Heart right ventricle (tissue), 16 donors: ENCODE measurements at regions not wholly inside any gene's neighbourhood (a gene's known extent, or its start where the extent isn't known, plus 50 kb on each side); places are given as distances from the start of the nearest gene placed in this dataset.

Source experiments
- ATAC-seq, 8 donors: fragments of 200-7000 bp; cut with Tn5 transposase; one replicate each; pipeline ENCODE4 v1.9.1; 2020; ENCODE audit warnings: mild to moderate bottlenecking in 8 of 8, moderate library complexity in 8 of 8, moderate number of reproducible peaks in 1 of 8
- DNase-seq, 2 donors: peaks; one replicate each; pipeline ENCODE4 v3.0.0-alpha.2; 2020
- H3K27ac ChIP-seq, 10 donors: fragments of 200-600 bp; sonication (generic) in 2 of 10; one replicate each; pipeline versions ENCODE4 v1.5.0 to v1.8.0; 2020 to 2022; ENCODE audit warnings: mild to moderate bottlenecking in 3 of 10
- H3K27me3 ChIP-seq, 7 donors: fragments of 200-600 bp; one replicate each; pipeline ENCODE4 v1.8.0; 2021 to 2022; ENCODE audit warnings: mild to moderate bottlenecking in 2 of 7
- H3K36me3 ChIP-seq, 9 donors: fragments of 200-600 bp; sonication (generic) in 1 of 9; one replicate each; pipeline versions ENCODE4 v1.5.0 to v1.8.0; 2020 to 2022; ENCODE audit warnings: mild to moderate bottlenecking in 2 of 9
- H3K4me1 ChIP-seq, 9 donors: fragments of 200-600 bp; sonication (generic) in 1 of 9; one replicate each; pipeline versions ENCODE4 v1.5.0 to v1.8.0; 2020 to 2022; ENCODE audit warnings: mild to moderate bottlenecking in 4 of 9
- H3K4me3 ChIP-seq, 10 donors: fragments of 200-600 bp; sonication (generic) in 2 of 10; one replicate each; pipeline versions ENCODE4 v1.5.0 to v1.8.0; 2020 to 2022; ENCODE audit warnings: mild to moderate bottlenecking in 7 of 10, moderate library complexity in 2 of 10
- H3K9me3 ChIP-seq, 11 donors: fragments of 200-600 bp in 10 of 11; sonication (generic) in 2 of 11; one replicate each; pipeline versions ENCODE4 v1.5.0 to v1.8.0; 2013 to 2022; ENCODE audit warnings: mild to moderate bottlenecking in 2 of 11, control low read depth in 1 of 11, moderate library complexity in 1 of 11
- CTCF ChIP-seq, 9 donors: fragments of 200-600 bp; sonication (generic) in 2 of 9; IDR thresholded peaks; one replicate each; pipeline versions ENCODE4 v1.5.0 to v1.8.0; 2021 to 2022; ENCODE audit warnings: antibody characterized with exemption in 9 of 9, mild to moderate bottlenecking in 5 of 9, moderate library complexity in 1 of 9
- WGBS, 2 donors: extraction: QIAGEN DNeasy Blood & Tissue Kit; methylation state at CpG; one replicate each; pipeline ENCODE4 v1.1.7; 2013; ENCODE audit warnings: inconsistent platforms in 1 of 2; 5-methylcytosine and 5-hydroxymethylcytosine counted together
- intact Hi-C, 10 donors: fragments of 100-400 bp; cut with DNase I; formaldehyde crosslinking; loops; one replicate each; pipeline versions ENCODE4 v1.11.1 to v1.14.2; 2022
- donor health status: Arrhythmogenic right ventricular cardiomyopathy.
- donor health status: ischemic (EF 13 %, LVEDD 7.1; RV severe dilation, severe dysfunction).
- donor health status: healthy with polysubstance abuse.
- donor health status: DM: no; HTN: yes; CAD: no.
- donor health status: DM: no; HTN: no; CAD: no.
- donor health status: ischemic (EF 25% LVEDD 6.9; RV normal size, moderate dysfunction).
- donor health status: ischemic (EF 25% LVEDD 5.7; RV mildly dilated, moderate dysfunction).
- donor health status: healthy.
- donor health status: DM: yes; HTN: yes; CAD: no.
- donor health status: Ischemic cardiomyopathy.
- donor health status: ischemic (EF 35%, LVEDD 5.7; RV mildly dilated, moderate dysfunction).
- donor health status: nonischemic (EF 11% LVEDD 7.7; RV severe dilation, severe dysfunction).
- donor health status: DM: yes; HTN: yes; CAD: no.
- donor health status: PGD.
- donor health status: ischemic (EF 29% LVEDD 5.4; RV normal size, mild dysfunction).
- donor health status: nonischemic (EF 23%, LVEDD 6.1; RV moderate dilation, normal function).

GRCh38 chr4:115343171-115343570, 229.8 kb upstream of the NDST4 start:
- no peak for TF ChIP-seq CTCF (IDR thresholded peaks at IDR 0.05)
- H3K27me3 ChIP-seq = no peaks in the 10 kb centered on the region
- peaks cover 0 to 14% (median 0%) of the 10 kb centered on the region in 11 donors for H3K9me3 ChIP-seq
- no peak for DNase-seq
- intact Hi-C loops = no loop called here
- no peak for ATAC-seq
- no peaks in the 10 kb centered on the region for H3K4me1 ChIP-seq
- H3K36me3 ChIP-seq = no peaks in the 10 kb centered on the region
- H3K27ac ChIP-seq = no peak overlapping the region
- no peak overlapping the region for H3K4me3 ChIP-seq

GRCh38 chr4:115334736-115335411, 221.5 kb upstream of the NDST4 start:
- intact Hi-C loops = no loop called here
- 73 to 87% methylated on average over 4 of the region's 4 CpGs for WGBS, 2 donors

GRCh38 chr4:115332078-115332477, 218.7 kb upstream of the NDST4 start:
- no peak for ATAC-seq
- WGBS, 2 donors = 59 to 69% methylated on average over 1 of the region's 1 CpG
- Histone ChIP-seq H3K27me3 (no peaks in the 10 kb centered on the region), H3K9me3 (no peaks in the 10 kb centered on the region), H3K27ac (no peak overlapping the region), H3K4me3 (no peak overlapping the region), H3K36me3 (no peaks in the 10 kb centered on the region), H3K4me1 (no peaks in the 10 kb centered on the region)
- TF ChIP-seq CTCF (IDR thresholded peaks at IDR 0.05) = no peak
- intact Hi-C loops = no loop called here
- no peak for DNase-seq

More at GRCh38 chr4:115334736-115335411, 221.5 kb upstream of the NDST4 start:
- Histone ChIP-seq H3K36me3 (no peaks in the 10 kb centered on the region), H3K4me3 (no peak overlapping the region), H3K27ac (no peak overlapping the region), H3K4me1 (no peaks in the 10 kb centered on the region), H3K9me3 (peaks cover 0 to 13% (median 0%) of the 10 kb centered on the region in 11 donors), H3K27me3 (no peaks in the 10 kb centered on the region)
- DNase-seq = no peak
- ATAC-seq = no peak
- no peak for TF ChIP-seq CTCF (IDR thresholded peaks at IDR 0.05)

GRCh38 chr4:115331241-115331640, 217.8 kb upstream of the NDST4 start:
- ATAC-seq (no peak), DNase-seq (no peak)
- no peaks in the 10 kb centered on the region for H3K36me3 ChIP-seq
- H3K9me3 ChIP-seq = no peaks in the 10 kb centered on the region
- H3K4me3 ChIP-seq = no peak overlapping the region
- no peak for TF ChIP-seq CTCF (IDR thresholded peaks at IDR 0.05)
- H3K27ac ChIP-seq = no peak overlapping the region
- H3K4me1 ChIP-seq = no peaks in the 10 kb centered on the region
- intact Hi-C loops = no loop called here
- H3K27me3 ChIP-seq = no peaks in the 10 kb centered on the region
- WGBS, 2 donors = 76 to 91% methylated on average over 2 of the region's 2 CpGs
